CD4-positive, alpha-beta T cell (primary cell): ENCODE measurements at regions not wholly inside any gene's neighbourhood (a gene's known extent, or its start where the extent isn't known, plus 50 kb on each side); places are given as distances from the start of the nearest gene placed in this dataset.

Source experiments
- ATAC-seq: fragments of 200-7000 bp; cut with Tn5 transposase; one replicate; pipeline ENCODE4 v1.10.0; 2022; ENCODE audit warnings: mild to moderate bottlenecking; ENCODE audit not compliant: poor library complexity
- CTCF ChIA-PET: fragments of 350-600 bp; sonication (Branson Sonifier 250); formaldehyde crosslinking; loops from one replicate; lab custom pipeline; 2021; ENCODE audit warnings: antibody characterized with exemption, inconsistent platforms; lab: Charles Lee
- POLR2A ChIA-PET: fragments of 350-600 bp; sonication (Branson Sonifier 250); formaldehyde crosslinking; loops from one replicate; lab custom pipeline; 2021; ENCODE audit warnings: antibody characterized with exemption, inconsistent platforms; lab: Charles Lee
- DNase-seq, 14 experiments: peaks; one replicate each; pipeline ENCODE4 v3.0.0-alpha.2; 2013 to 2020; ENCODE audit warnings: mixed read lengths in 2 of 14
- H3K27ac ChIP-seq, 2 donors: one replicate each; pipeline versions ENCODE4 v1.5.1 to v1.7.0; 2013; ENCODE audit warnings: low read length in 2 of 2, low read depth in 1 of 2, mild to moderate bottlenecking in 1 of 2
- H3K27me3 ChIP-seq, 2 experiments: 1 replicate in 1 of 2; 2 replicates in 1 of 2; pipeline versions ENCODE4 v1.6.1 to v1.7.0; 2013; ENCODE audit warnings: low read length in 2 of 2, control low read depth in 1 of 2, mild to moderate bottlenecking in 1 of 2, moderate library complexity in 1 of 2; ENCODE audit not compliant: insufficient read depth in 2 of 2, control insufficient read depth in 1 of 2
- H3K36me3 ChIP-seq: one replicate; pipeline ENCODE4 v1.6.1; 2013; ENCODE audit warnings: low read length, control low read depth; ENCODE audit not compliant: insufficient read depth
- H3K4me1 ChIP-seq: one replicate; pipeline ENCODE4 v1.6.1; 2013; ENCODE audit warnings: low read length, control low read depth; ENCODE audit not compliant: insufficient read depth
- H3K4me3 ChIP-seq: one replicate; pipeline ENCODE4 v1.5.1; 2013; ENCODE audit warnings: mild to moderate bottlenecking, low read length, moderate library complexity
- H3K9me3 ChIP-seq, 2 experiments: 1 replicate in 1 of 2; 2 replicates in 1 of 2; pipeline versions ENCODE4 v1.6.1 to v1.7.0; 2013; ENCODE audit warnings: low read length in 2 of 2, mild to moderate bottlenecking in 2 of 2, control low read depth in 1 of 2, moderate library complexity in 1 of 2; ENCODE audit not compliant: control insufficient read depth in 1 of 2, insufficient read depth in 1 of 2
- H3K27ac Mint-ChIP-seq: one replicate; pipeline ENCODE4 v1.8.0; 2020; ENCODE audit warnings: mixed read lengths
- H3K27me3 Mint-ChIP-seq: one replicate; pipeline ENCODE4 v1.8.0; 2021; ENCODE audit warnings: mixed read lengths
- H3K36me3 Mint-ChIP-seq: one replicate; pipeline ENCODE4 v1.8.0; 2021; ENCODE audit warnings: low read depth, mixed read lengths
- H3K4me1 Mint-ChIP-seq: one replicate; pipeline ENCODE4 v1.8.0; 2021; ENCODE audit warnings: low read depth, mixed read lengths
- H3K4me3 Mint-ChIP-seq: one replicate; pipeline ENCODE4 v1.8.0; 2020; ENCODE audit warnings: mild to moderate bottlenecking, mixed read lengths
- H3K9me3 Mint-ChIP-seq: one replicate; pipeline ENCODE4 v1.8.0; 2020; ENCODE audit warnings: mixed read lengths
- CTCF ChIP-seq: fragments of 200-600 bp; IDR thresholded peaks from one replicate; pipeline ENCODE4 v1.8.0; 2022; ENCODE audit warnings: antibody characterized with exemption, mild to moderate bottlenecking
- intact Hi-C, 2 experiments: fragments of 100-400 bp; cut with DNase I in 1 of 2; cut with micrococcal nuclease in 1 of 2; formaldehyde crosslinking; loops; one replicate each; pipeline versions ENCODE4 v1.15.1 to v1.9.0; 2023 to 2025; cut with DNase I, micrococcal nuclease

DNA sequence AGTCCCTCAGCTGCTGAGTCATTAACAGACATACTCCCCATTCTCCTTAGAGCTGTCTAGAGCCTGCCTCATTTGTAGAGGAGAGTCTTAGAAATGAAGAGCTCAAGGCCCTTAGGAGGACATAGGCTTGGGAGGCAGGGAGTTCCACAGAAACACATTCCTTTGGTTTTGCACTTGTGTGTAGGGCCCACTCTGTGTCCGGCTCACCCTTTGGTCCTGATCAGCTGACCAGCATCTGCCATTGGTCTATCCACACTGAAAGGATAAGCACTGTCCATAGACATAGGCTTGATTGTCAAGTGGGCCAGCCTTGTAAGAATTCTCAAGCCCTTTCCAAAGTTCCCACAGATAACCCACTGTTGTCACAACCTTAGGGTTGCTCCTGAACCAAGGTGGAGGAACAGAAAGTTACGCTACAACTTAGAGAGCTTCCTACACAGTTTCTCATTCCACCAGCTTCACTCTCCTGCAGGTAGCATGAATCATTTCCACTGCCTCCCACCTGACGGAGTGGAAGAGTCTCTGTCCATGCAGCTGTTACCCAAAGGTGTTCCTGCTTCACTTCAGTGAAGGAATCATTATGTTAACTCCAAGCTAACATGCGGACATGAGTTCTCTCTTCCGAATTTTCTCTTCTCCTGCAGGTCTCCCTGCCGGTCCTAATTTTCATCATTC, 96.1 kb downstream of the TNFSF18 start:
- Histone ChIP-seq H3K9me3 (no peaks in the 10 kb centered on the region), H3K4me1 (no peaks in the 10 kb centered on the region), H3K4me3 (no peak overlapping the region), H3K27me3 (no peaks in the 10 kb centered on the region), H3K27ac (no peak overlapping the region), H3K36me3 (no peaks in the 10 kb centered on the region)
- no peak for TF ChIP-seq CTCF
- Mint-ChIP-seq H3K27ac (no peak overlapping the region), H3K4me3 (no peak overlapping the region), H3K4me1 (no peaks in the 10 kb centered on the region), H3K9me3 (no peaks in the 10 kb centered on the region), H3K36me3 (no peaks in the 10 kb centered on the region), H3K27me3 (no peaks in the 10 kb centered on the region)
- CTCF ChIA-PET, result interaction anchor here (1.6 kb wide), 1 partner anchor 11 kb away, joined by 3 read pairs; no protein-coding TSS in a partner anchor
- intact Hi-C loops, result no loop called here
- ATAC-seq (no peak), DNase-seq (no peak)
- POLR2A ChIA-PET, result no interaction called here

DNA sequence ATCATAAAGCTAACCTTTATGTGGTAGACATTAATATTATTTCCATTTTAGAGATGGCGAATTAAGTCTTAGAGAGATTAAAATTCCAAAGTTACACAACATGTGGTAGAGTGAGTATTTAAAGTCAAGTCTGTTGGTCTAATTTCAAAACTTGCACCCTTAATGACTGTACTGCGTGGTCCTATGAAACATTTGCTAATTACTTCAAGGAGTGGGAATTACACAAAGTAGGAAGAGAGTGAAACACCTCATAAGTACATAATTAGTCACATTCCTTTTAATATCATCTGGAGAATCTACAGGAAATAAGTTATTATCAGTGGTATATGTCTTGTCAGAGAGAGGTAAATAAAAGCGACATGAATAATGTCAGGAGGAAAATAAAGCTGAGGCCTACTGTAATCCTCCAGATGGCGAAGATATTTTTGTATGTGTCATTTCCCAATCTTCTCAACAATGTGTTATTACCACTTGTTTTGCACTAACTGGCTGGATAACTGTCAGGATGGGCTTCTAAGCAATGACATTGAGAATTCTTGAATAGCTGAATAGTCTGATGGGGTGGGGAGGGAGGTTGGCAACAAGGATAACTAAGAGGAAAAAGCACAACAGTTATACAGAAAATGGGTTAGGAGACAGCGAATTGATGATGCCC, 95.5 kb downstream of the TNFSF18 start:
- Mint-ChIP-seq H3K27me3 (no peaks in the 10 kb centered on the region), H3K36me3 (no peaks in the 10 kb centered on the region), H3K27ac (no peak overlapping the region), H3K4me1 (no peaks in the 10 kb centered on the region), H3K4me3 (no peak overlapping the region), H3K9me3 (no peaks in the 10 kb centered on the region)
- Histone ChIP-seq H3K4me3 (no peak overlapping the region), H3K27ac (no peak overlapping the region), H3K4me1 (no peaks in the 10 kb centered on the region), H3K36me3 (no peaks in the 10 kb centered on the region), H3K9me3 (no peaks in the 10 kb centered on the region), H3K27me3 (no peaks in the 10 kb centered on the region)
- ChIA-PET CTCF (no interaction called here), POLR2A (no interaction called here)
- intact Hi-C loops, result no loop called here
- DNase-seq (no peak), ATAC-seq (no peak)
- TF ChIP-seq CTCF, result no peak

DNA sequence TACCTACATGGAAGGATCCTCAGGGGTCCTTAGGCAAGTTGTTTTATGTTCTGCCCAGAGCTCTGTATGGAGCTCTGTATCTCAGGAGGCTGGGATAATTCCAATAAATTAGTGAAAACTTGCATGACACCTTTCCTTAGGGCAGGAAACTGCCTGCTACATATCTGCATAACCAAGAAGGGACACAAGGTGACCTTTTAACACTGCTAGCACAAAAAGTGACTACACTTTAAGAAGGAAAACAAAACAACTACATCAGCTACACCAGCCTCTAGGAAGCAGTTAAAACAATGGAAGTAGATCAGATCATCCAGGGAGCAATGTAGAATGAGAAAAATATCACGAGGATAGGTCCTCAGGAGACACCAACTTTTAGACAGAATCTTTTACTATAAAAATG, 93.9 kb downstream of the TNFSF18 start:
- ChIA-PET CTCF (interaction anchor here (1.0 kb wide), 1 partner anchor 9 kb away, joined by 3 read pairs; no protein-coding TSS in a partner anchor), POLR2A (no interaction called here)
- Mint-ChIP-seq H3K4me1 (no peaks in the 10 kb centered on the region), H3K9me3 (no peaks in the 10 kb centered on the region), H3K27me3 (no peaks in the 10 kb centered on the region), H3K36me3 (no peaks in the 10 kb centered on the region), H3K4me3 (no peak overlapping the region), H3K27ac (no peak overlapping the region)
- Histone ChIP-seq H3K4me3 (no peak overlapping the region), H3K4me1 (no peaks in the 10 kb centered on the region), H3K36me3 (no peaks in the 10 kb centered on the region), H3K9me3 (no peaks in the 10 kb centered on the region), H3K27me3 (no peaks in the 10 kb centered on the region), H3K27ac (no peak overlapping the region)
- no peak for DNase-seq
- no peak for TF ChIP-seq CTCF
- ATAC-seq, result no peak
- intact Hi-C loops, result no loop called here
